ENCODE measurements at regions not wholly inside any gene's neighbourhood (a gene's known extent, or its start where the extent isn't known, plus 50 kb on each side); places are given as distances from the start of the nearest gene placed in this dataset.

- peak overlapping the region; percentile 58 for H3K27ac ChIP-seq (ENCODE audit: poor library complexity, severe bottlenecking)
- no peak overlapping the region for H3K4me3 ChIP-seq (ENCODE audit: severe bottlenecking)
- DNase-seq (ENCODE audit: low spot score) (no peak), ATAC-seq (ENCODE audit: low read depth) (peak; percentile 95)
- no peaks in the 10 kb centered on the region for H3K9me3 ChIP-seq (ENCODE audit: severe bottlenecking)
- no peaks in the 10 kb centered on the region for H3K27me3 ChIP-seq (ENCODE audit: insufficient read depth, poor library complexity, severe bottlenecking)
- no peaks in the 10 kb centered on the region for H3K36me3 ChIP-seq (ENCODE audit: low read depth)
- H3K4me1 ChIP-seq (ENCODE audit: insufficient read depth, poor library complexity, severe bottlenecking): peaks cover 21% of the 10 kb centered on the region
- no peak for TF ChIP-seq CTCF (IDR thresholded peaks at IDR 0.05; ENCODE audit: poor library complexity, severe bottlenecking)
Observed at GRCh38 chr6:19380293-19380692, 456.9 kb upstream of the ID4 start.

GRCh38 chr6:19382676-19383075 lies 454.5 kb upstream of the ID4 start:
- H3K27ac ChIP-seq (ENCODE audit: poor library complexity, severe bottlenecking): no peak overlapping the region
- no peak for TF ChIP-seq CTCF (IDR thresholded peaks at IDR 0.05; ENCODE audit: poor library complexity, severe bottlenecking)
- DNase-seq (ENCODE audit: low spot score): no peak
- no peak overlapping the region for H3K4me3 ChIP-seq (ENCODE audit: severe bottlenecking)
- peaks cover 21% of the 10 kb centered on the region for H3K4me1 ChIP-seq (ENCODE audit: insufficient read depth, poor library complexity, severe bottlenecking)
- no peaks in the 10 kb centered on the region for H3K36me3 ChIP-seq (ENCODE audit: low read depth)
- no peak for ATAC-seq (ENCODE audit: low read depth)
- no peaks in the 10 kb centered on the region for H3K27me3 ChIP-seq (ENCODE audit: insufficient read depth, poor library complexity, severe bottlenecking)
- no peaks in the 10 kb centered on the region for H3K9me3 ChIP-seq (ENCODE audit: severe bottlenecking)

GRCh38 chr6:19391926-19392325 lies 445.2 kb upstream of the ID4 start:
- Histone ChIP-seq H3K9me3 (ENCODE audit: severe bottlenecking) (no peaks in the 10 kb centered on the region), H3K4me3 (ENCODE audit: severe bottlenecking) (no peak overlapping the region), H3K4me1 (ENCODE audit: insufficient read depth, poor library complexity, severe bottlenecking) (no peaks in the 10 kb centered on the region), H3K27me3 (ENCODE audit: insufficient read depth, poor library complexity, severe bottlenecking) (peaks cover 4% of the 10 kb centered on the region), H3K36me3 (ENCODE audit: low read depth) (no peaks in the 10 kb centered on the region), H3K27ac (ENCODE audit: poor library complexity, severe bottlenecking) (no peak overlapping the region)
- ATAC-seq (ENCODE audit: low read depth) (no peak), DNase-seq (ENCODE audit: low spot score) (no peak)
- TF ChIP-seq CTCF (IDR thresholded peaks at IDR 0.05; ENCODE audit: poor library complexity, severe bottlenecking): no peak

GRCh38 chr6:19394051-19394450 lies 443.1 kb upstream of the ID4 start:
- Histone ChIP-seq H3K27ac (ENCODE audit: poor library complexity, severe bottlenecking) (no peak overlapping the region), H3K4me1 (ENCODE audit: insufficient read depth, poor library complexity, severe bottlenecking) (no peaks in the 10 kb centered on the region), H3K4me3 (ENCODE audit: severe bottlenecking) (no peak overlapping the region), H3K9me3 (ENCODE audit: severe bottlenecking) (no peaks in the 10 kb centered on the region), H3K27me3 (ENCODE audit: insufficient read depth, poor library complexity, severe bottlenecking) (peaks cover 4% of the 10 kb centered on the region), H3K36me3 (ENCODE audit: low read depth) (no peaks in the 10 kb centered on the region)
- no peak for TF ChIP-seq CTCF (IDR thresholded peaks at IDR 0.05; ENCODE audit: poor library complexity, severe bottlenecking)
- no peak for ATAC-seq (ENCODE audit: low read depth)
- DNase-seq (ENCODE audit: low spot score): no peak

GRCh38 chr6:19394687-19395086 lies 442.5 kb upstream of the ID4 start:
- no peak for TF ChIP-seq CTCF (IDR thresholded peaks at IDR 0.05; ENCODE audit: poor library complexity, severe bottlenecking)
- H3K27ac ChIP-seq (ENCODE audit: poor library complexity, severe bottlenecking): no peak overlapping the region
- ATAC-seq (ENCODE audit: low read depth): no peak

More at GRCh38 chr6:19394687-19395086, 442.5 kb upstream of the ID4 start:
- Histone ChIP-seq H3K4me1 (ENCODE audit: insufficient read depth, poor library complexity, severe bottlenecking) (no peaks in the 10 kb centered on the region), H3K4me3 (ENCODE audit: severe bottlenecking) (no peak overlapping the region), H3K9me3 (ENCODE audit: severe bottlenecking) (no peaks in the 10 kb centered on the region), H3K36me3 (ENCODE audit: low read depth) (no peaks in the 10 kb centered on the region), H3K27me3 (ENCODE audit: insufficient read depth, poor library complexity, severe bottlenecking) (peaks cover 4% of the 10 kb centered on the region)
- no peak for DNase-seq (ENCODE audit: low spot score)

All from RWPE2 (cell line).